ENCODE measurements at regions not wholly inside any gene's neighbourhood (a gene's known extent, or its start where the extent isn't known, plus 50 kb on each side); places are given as distances from the start of the nearest gene placed in this dataset.
"Not testable (repeated sequence)": the region's sequence is repeated elsewhere in the genome, so short reads cannot be mapped to it uniquely, and the experiment has no call there.

DNA sequence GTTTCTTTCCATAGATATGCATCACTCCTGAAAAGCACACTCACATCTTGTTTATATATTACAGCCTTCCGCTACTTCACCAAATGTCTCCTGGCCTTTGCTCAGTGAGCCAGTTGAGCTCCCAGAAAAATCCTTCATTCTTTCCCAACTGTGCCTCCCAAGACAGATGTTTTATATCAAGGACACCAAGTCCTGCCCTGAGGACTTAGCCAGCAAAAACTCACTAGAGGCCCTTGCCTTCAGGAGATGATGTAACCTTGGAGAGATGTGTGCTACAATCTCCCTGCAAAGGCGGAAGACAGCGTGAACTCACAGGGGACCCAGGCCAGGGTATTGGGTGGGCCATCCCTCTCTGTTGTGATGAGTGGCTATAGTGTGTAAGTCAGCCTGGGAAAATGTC lies 86.1 kb upstream of the CTAGE1 start:
- intact Hi-C loops (cut with micrococcal nuclease): no loop called here

GRCh38 chr18:22504251-22505030 lies 86.7 kb upstream of the CTAGE1 start:
- intact Hi-C loops (cut with micrococcal nuclease): no loop called here

DNA sequence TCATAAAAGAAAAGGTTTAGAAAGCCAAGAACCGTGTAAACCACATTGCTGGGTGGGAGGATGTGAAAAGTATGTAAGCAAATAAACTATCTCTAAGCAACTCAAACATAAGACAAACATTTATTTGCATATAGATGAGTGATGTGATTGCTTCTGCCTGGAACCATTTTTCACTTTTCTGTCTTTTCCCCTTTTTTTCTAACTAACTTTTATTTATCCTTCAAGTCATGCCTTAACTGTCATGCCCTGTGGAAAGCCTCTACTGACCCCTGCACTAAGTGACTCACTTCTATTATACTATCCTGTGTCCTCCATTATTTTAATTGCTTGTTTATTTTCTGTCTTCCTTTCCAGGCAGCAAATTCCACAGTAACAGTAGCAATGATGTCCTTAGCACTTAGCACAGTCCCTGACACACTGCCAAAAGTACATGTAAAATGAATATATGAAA lies 87.5 kb upstream of the CTAGE1 start:
- intact Hi-C loops (cut with micrococcal nuclease): no loop called here

DNA sequence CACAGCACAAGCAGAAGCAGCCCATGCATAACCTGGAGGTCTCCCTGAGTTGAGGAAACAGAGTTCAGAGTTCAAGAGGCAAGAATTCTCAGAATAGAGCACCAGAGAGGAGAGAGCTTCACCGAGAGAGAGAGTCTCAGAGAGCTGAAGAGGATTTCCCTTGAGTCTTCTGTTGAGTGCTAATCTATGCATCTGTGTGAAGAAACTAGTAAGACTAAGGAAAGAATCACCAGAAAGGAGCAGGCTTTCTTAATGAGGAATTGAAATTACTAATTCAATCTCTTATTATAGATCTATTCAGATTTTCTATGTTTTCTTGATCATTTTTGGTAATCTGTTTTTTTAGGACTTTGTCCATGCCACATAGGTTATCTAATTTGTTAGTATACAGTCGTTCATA lies 89.3 kb upstream of the CTAGE1 start:
- intact Hi-C loops (cut with micrococcal nuclease): no loop called here

GRCh38 chr18:22509423-22509822 lies 91.7 kb upstream of the CTAGE1 start:
- intact Hi-C loops (cut with micrococcal nuclease): no loop called here

- intact Hi-C loops (cut with micrococcal nuclease): no loop called here
Observed at GRCh38 chr18:22510697-22511096, 93.0 kb upstream of the CTAGE1 start.

DNA sequence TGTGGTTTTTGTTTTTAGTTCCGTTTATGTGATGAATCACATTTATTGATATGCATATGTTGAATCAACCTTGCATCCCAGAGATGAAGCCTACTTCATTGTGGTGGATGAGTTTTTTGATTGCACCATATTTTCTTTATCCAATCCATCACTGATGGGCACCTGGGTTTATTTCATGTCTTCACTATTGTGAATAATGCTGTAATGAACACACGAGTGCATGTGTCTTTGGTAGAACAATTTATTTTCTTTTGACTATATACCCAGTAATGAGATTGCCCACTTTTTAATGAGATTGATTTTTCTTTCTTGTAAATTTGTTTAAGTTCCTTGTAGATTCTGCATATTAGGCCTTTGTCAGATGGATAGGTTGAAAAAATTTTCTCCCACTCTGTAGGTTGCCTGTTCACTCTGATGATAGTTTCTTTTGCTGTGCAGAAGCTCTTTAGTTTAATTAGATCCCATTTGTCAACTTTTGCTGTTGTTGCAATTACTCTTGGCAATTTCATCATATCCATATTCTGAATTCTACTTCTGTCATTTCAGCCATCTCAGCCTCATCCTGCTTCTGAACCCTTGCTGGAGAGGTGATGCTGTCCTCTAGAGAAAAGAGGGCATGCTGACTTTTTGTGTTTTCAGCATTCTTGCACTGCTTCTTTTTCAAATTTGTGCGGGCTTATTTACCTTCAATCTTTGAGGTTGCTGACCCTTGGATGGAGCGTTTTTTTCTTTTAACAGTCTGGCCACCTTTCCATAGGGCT lies 96.2 kb upstream of the CTAGE1 start:
- intact Hi-C loops (cut with micrococcal nuclease): no loop called here

DNA sequence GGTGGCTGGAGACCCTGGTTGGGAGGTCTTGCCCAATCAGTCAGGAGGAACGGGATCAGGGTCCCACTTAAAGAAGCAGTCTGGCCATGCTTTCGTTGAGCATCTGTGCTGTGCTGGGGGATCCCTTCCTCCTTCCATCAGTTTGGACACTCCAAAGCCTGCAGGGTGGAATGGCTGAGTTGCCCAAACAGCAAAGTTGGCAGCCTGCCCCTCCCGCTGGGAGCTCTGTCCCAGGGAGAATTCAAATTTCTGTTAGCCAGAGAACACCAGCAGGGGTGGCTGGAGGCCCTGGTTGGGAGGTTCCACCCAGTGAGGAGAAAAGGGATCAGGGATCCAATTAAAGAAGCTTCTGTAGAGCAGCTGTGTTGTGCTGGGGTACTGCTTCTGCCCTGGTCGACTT lies 96.9 kb upstream of the CTAGE1 start:
- intact Hi-C loops (cut with micrococcal nuclease): no loop called here

GRCh38 chr18:22515250-22515649 lies 97.5 kb upstream of the CTAGE1 start:
- intact Hi-C loops (cut with micrococcal nuclease): no loop called here

DNA sequence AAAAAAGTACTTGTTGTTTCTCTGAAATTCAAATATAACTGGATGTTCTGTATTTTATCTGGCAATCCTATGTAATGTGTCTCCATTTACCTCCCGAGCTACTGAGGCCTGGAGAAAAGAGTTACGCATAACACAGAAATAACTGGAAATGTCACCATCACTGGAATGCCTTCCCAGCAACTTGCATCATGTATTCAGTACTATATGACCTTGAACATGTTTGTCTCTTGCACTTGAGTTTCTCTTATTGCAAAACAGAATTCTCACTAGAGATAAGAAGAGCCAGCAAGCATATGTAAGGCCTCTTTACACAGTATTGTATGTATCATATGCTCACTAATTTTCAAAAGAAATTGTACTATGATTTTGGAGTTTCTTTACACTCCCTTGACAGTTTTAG lies 99.6 kb upstream of the CTAGE1 start:
- intact Hi-C loops (cut with micrococcal nuclease): no loop called here

- intact Hi-C loops (cut with micrococcal nuclease): no loop called here
Observed at GRCh38 chr18:22521026-22521707, 103.5 kb upstream of the CTAGE1 start.

DNA sequence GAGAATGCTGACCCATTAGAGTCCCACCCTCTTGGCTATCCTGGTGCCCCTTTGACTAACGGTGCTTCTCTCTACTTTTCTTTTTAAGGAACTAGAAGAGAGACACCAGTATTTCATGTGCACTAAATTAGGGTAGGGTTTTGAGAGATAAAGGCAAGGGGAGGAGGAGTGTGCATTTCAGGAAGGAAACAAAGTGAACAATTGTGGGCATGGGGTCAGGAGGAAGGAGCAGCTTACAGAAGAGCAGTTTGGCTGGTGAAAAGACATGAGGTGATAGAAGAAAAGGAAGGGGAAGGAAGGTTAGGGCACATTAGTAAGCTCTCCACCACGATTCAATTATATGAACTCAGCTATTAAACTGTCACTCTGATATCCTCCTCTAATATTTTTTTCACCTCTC lies 105.8 kb upstream of the CTAGE1 start:
- intact Hi-C loops (cut with micrococcal nuclease): no loop called here

GRCh38 chr18:22524783-22525182 lies 107.1 kb upstream of the CTAGE1 start:
- intact Hi-C loops (cut with micrococcal nuclease): no loop called here

DNA sequence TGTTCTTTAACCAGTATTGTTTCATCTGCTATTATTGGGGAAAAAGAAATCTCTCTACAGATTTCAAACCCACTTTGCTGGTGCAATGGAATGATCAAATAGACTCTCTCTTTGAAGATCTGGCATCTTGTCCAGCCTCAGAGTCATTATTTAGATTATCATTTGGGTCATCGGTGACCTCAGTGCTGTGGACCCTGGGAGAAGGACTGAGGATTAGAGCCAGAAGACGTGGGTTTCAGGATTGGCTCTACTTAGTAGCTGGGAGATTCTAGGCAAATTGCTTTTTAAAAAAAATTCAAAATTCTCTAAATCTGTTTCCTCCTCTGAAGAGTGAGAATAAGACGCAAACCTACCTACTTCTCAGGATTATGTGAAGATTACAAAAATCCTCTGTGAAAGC lies 107.6 kb upstream of the CTAGE1 start:
- intact Hi-C loops (cut with micrococcal nuclease): no loop called here

DNA sequence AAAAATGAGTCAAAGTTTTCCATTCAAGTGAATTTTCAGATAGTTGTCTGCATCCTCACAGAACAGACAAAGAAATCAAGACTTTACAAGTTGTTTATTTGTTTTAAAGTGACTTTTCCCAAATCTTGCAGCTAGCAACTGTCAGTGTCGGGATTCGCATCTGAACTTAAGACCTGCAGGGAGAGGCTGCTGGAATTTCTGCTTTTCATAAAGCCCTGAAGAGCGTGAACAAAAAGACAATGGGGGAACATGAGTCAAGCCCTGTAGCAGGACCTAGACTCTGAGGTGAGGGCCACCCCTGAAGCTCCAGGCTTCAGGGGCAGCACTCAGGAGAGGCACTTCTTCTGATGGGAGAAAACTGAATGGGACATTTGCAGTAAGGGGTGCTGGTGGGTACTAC lies 108.2 kb upstream of the CTAGE1 start:
- intact Hi-C loops (cut with micrococcal nuclease): no loop called here

DNA sequence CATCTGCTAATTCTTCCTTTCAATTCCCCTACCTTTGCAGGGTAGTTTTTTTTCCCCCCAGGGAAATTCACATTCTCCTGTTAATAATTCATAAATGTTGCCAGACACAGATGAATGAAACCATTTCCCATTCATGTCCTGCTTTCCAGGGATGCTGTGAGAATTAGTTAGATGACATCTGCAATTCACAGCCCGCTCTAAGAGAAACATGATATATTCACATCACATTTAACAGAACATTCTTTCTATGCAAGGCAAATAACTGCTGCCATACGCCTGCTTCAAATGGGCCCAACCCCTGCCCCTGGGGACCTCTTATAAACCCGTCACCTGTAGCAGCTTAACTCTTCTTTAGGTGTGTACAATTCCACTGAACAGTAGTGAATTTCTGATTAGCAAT lies 110.6 kb upstream of the CTAGE1 start:
- intact Hi-C loops (cut with micrococcal nuclease): no loop called here

DNA sequence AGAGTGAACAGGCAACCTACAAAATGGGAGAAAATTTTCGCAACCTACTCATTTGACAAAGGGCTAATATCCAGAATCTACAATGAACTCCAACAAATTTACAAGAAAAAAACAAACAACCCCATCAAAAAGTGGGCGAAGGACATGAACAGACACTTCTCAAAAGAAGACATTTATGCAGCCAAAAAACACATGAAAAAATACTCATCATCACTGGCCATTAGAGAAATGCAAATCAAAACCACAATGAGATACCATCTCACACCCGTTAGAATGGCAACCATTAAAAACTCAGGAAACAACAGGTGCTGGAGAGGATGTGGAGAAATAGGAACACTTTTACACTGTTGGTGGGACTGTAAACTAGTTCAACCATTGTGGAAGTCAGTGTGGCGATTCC lies 117.0 kb upstream of the CTAGE1 start:
- intact Hi-C loops (cut with micrococcal nuclease): not testable (repeated sequence)

GRCh38 chr18:22536558-22536957 lies 118.8 kb upstream of the CTAGE1 start:
- intact Hi-C loops (cut with micrococcal nuclease): no loop called here

- intact Hi-C loops (cut with micrococcal nuclease): no loop called here
Observed at GRCh38 chr18:22538426-22538825, 120.7 kb upstream of the CTAGE1 start.

DNA sequence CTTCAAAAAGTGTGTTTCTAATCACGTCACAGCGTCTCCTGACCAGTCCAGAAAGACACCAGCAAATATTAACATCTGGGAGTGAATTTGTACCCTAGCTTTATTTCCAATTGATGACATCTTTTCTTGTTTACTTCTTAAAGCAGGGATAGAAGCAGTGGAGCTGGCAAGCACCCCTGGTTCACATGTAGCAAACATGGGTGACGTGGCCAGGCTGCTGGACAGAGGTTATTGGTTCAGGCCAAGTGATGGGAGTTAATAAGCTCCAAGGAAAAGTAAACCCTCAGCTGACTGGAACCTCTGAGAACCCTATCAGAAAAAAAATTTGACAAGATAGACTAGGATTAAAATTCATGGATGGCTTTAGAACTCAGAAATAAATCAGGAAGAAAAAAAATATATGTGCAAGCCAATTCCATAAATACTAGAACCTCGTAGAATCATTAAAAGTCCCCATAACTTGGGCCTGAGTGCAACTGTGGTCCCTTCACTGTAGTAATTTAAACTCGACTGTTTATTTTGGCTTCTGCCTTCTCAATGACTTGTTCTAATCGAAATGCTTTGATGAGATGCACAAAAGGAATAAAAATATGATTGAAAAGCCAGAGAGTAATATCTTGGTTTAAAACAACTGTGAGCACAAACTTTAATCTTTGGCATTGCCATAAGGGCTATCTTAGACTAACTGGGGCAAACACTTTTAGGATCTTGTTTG lies 121.5 kb upstream of the CTAGE1 start:
- intact Hi-C loops (cut with micrococcal nuclease): no loop called here

GRCh38 chr18:22541232-22541631 lies 123.5 kb upstream of the CTAGE1 start:
- intact Hi-C loops (cut with micrococcal nuclease): no loop called here

GRCh38 chr18:22542406-22542835 lies 124.7 kb upstream of the CTAGE1 start:
- intact Hi-C loops (cut with micrococcal nuclease): no loop called here

Measured in T-helper 2 cell treated with Interferon-gamma antibody and Interleukin-4, amounts not matched to agents 100 ng/mL and 5 ng/mL, for 36 hours (primary cell).